GM18499 (cell line): ENCODE measurements at regions not wholly inside any gene's neighbourhood (a gene's known extent, or its start where the extent isn't known, plus 50 kb on each side); places are given as distances from the start of the nearest gene placed in this dataset.
"Not testable (repeated sequence)": the region's sequence is repeated elsewhere in the genome, so short reads cannot be mapped to it uniquely, and the experiment has no call there.

Experiments
- ATAC-seq: cut with Tn5 transposase; IDR thresholded peaks from one replicate; pipeline ENCODE4 v1.9.1; 2021; ENCODE audit warnings: moderate number of reproducible peaks; ENCODE audit not compliant: insufficient read depth, unreplicated experiment

DNA sequence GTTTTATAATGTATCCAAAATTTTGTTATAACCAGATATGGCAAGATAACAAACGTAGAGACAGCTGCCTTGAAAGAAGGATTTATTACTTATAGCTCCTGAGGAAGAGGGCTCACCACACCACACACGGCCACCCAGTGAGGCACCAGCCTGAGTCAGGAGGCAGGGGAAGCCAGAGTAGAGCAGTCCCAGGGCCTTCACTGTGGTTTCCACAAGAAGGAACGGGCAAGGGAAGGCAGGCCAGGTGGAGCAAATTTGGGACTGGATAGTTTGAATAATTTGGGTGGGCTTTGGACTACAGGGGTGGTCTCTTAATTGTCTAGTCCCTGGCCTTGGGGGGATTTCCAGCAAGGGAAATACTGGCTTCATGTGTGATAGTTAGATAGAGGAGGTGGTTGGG is 72.5 kb downstream of the RRAGC start:
- no peak for ATAC-seq

- no peak for ATAC-seq
Measured at GRCh38 chr1:38786040-38786436, 73.5 kb downstream of the RRAGC start.

GRCh38 chr1:38785285-38786039 is 74.1 kb downstream of the RRAGC start:
- no peak for ATAC-seq

- no peak for ATAC-seq
Measured at GRCh38 chr1:38784452-38785284, 74.9 kb downstream of the RRAGC start.

DNA sequence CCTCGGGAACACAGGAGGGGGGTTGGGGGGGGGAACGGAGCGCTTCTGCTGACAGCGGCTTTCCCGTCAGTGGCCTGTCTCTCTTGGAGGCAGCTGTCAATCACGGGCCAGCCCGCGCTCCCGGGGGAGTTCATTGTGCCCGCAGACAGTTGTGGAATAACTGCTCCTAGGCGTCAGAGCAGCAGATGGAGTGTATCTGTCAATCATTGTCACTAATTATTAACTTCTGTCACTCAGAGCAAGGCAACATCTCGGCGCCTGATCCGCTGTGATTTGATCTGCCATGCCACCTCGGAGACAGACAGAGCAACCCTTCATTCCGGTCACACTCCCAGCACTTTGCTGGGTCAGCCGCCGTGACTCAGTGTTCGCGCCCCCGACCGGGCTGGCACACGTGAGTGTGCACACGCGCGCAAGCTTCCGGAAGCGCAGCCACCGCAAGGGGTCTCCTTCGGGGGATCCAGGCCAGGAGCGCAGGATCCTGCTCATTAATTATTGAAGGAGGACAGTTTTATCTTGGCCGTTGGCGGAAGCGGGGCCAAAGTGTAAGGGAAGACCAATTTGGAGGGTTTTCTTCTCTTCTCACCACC is 75.8 kb downstream of the RRAGC start:
- ATAC-seq, result no peak

- no peak for ATAC-seq
Measured at GRCh38 chr1:38781872-38782617, 77.5 kb downstream of the RRAGC start.

GRCh38 chr1:38780133-38780532 is 79.4 kb downstream of the RRAGC start:
- no peak for ATAC-seq

GRCh38 chr1:38779491-38779890 is 80.1 kb downstream of the RRAGC start:
- ATAC-seq, result no peak

GRCh38 chr1:38778521-38778920 is 81.1 kb downstream of the RRAGC start:
- no peak for ATAC-seq

- no peak for ATAC-seq
Measured at GRCh38 chr1:38778051-38778450, 81.5 kb downstream of the RRAGC start.

DNA sequence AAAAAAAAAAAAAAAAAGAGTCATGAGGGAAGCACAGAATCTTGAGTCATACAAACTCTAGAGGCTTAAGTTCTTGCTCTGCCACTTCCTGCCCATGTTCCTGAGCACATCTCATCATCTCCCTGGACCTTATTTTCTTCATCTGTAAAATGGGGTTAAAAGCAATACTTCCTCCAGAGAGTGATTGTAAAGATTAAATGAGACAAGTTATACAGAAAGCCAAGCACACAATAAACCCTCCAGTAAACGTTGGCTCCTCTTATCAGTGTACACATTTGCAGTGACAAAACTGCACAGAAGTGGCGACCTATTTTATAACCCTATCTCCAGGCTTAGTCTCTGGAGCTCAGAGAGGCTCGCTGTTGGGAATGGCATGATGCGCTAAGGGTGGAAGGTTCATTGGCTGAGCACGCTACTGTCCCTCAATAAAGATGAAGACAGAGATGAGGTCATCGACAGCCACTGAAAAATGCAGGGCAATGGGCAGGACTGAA is 82.1 kb downstream of the RRAGC start:
- ATAC-seq, result no peak

DNA sequence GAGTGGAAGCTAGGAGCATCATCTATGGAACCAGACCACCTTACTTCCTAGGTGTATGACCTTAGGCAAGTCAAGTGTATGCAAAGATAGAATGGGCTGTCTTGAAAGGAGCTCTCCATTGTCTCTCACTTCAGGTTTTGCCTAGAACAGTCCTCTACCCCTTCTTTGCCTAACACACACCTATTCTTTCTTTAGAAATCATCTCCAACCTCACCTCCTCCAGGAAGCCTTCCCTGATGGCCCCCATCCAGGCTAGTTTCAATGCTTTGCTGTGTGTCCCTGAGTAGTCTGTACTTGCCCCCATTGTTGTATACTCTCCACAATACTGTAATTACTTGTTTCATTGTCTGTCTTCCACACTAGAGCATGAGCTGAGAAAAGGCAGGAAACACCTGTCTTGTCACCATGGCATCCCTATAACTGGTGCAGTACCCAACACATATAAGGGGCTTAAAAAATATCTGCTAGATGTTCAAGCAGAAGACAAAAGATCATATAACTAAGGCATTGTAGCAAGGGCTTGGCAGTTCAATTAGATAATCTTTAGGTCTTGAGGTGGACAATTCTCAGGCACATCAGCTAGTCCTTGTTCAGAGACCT is 83.0 kb downstream of the RRAGC start:
- ATAC-seq, result no peak

- ATAC-seq, result no peak
Measured at GRCh38 chr1:38775175-38775845, 84.3 kb downstream of the RRAGC start.

DNA sequence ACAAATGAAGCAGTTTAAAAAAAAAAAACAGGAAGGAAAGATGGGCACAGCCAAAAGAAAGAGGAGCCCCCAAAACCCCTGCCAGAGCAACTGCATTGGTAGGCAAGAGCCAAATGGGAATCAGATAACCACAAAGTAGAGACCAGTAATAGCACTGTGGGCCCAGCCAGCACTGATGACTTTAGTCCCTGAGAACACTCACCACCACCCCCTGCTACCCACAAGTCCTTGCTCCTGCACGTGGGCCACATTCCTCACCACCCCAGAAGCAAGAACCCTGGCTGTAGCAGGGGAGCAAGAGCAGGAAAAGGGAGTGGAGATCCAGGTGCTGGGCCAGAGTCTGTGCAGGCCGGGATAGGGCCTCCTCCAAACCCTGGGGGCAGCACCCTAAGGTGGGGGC is 86.1 kb downstream of the RRAGC start:
- no peak for ATAC-seq

GRCh38 chr1:38772953-38773352 is 86.6 kb downstream of the RRAGC start:
- ATAC-seq, result no peak

GRCh38 chr1:38772026-38772425 is 87.5 kb downstream of the RRAGC start:
- no peak for ATAC-seq

DNA sequence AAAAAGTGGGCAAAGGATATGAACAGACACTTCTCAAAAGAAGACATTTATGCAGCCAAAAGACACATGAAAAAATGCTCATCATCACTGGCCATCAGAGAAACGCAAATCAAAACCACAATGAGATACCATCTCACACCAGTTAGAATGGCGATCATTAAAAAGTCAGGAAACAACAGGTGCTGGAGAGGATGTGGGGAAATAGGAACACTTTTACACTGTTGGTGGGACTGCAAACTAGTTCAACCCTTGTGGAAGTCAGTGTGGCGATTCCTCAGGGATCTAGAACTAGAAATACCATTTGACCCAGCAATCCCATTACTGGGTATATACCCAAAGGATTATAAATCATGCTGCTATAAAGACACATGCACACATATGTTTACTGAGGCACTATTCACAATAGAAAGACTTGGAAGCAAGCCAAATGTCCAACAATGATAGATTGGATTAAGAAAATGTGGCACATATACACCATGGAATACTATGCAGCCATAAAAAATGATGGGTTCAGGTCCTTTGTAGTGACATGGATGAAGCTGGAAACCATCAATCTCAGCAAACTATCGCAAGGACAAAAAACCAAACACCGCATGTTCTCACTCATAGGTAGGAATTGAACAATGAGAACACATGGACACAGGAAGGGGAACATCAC is 88.9 kb downstream of the RRAGC start:
- not testable (repeated sequence) for ATAC-seq

GRCh38 chr1:38766125-38766524 is 93.4 kb downstream of the RRAGC start:
- ATAC-seq, result no peak

DNA sequence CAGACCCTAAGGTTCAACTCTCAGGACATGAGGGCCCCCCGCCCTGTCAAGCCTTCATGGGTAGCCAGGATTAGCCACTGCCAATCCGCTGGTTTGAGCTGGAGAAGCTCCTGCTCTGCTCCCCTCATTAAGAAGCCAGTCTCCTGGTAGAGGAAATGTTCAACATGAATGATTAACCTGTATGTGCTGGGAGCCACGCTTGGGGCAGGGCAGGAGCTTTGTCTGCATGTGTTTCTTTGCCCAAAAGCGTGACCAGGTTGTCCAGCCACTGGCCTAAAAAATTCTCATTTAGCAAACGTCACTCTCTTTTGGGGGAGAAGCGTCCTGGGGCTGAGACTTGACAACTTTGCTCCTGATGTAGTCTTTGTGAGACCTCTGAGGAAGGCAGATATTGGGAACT is 96.5 kb downstream of the RRAGC start:
- no peak for ATAC-seq
